ENCODE measurements at regions not wholly inside any gene's neighbourhood (a gene's known extent, or its start where the extent isn't known, plus 50 kb on each side); places are given as distances from the start of the nearest gene placed in this dataset.

DNA sequence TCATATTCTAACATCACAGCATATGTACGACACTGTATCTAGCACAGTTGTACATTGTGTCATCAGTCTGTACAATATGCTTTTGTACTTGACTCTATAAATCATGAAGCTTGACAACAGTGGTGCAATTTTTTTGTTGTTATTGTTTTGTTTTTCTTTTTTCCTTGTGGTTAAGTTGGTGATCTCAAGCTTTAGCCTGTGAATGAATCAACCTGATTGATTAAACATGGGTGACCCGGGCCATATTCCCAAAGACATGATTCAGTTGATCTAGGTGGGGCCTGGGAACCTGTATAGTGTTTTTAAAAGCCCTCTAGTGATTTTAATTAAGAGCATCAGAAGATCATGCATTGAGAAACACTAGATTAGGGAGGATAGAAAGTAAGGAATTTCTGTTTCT, 101.8 kb upstream of the AADACL2 start:
- TF ChIP-seq, protein P1, sequence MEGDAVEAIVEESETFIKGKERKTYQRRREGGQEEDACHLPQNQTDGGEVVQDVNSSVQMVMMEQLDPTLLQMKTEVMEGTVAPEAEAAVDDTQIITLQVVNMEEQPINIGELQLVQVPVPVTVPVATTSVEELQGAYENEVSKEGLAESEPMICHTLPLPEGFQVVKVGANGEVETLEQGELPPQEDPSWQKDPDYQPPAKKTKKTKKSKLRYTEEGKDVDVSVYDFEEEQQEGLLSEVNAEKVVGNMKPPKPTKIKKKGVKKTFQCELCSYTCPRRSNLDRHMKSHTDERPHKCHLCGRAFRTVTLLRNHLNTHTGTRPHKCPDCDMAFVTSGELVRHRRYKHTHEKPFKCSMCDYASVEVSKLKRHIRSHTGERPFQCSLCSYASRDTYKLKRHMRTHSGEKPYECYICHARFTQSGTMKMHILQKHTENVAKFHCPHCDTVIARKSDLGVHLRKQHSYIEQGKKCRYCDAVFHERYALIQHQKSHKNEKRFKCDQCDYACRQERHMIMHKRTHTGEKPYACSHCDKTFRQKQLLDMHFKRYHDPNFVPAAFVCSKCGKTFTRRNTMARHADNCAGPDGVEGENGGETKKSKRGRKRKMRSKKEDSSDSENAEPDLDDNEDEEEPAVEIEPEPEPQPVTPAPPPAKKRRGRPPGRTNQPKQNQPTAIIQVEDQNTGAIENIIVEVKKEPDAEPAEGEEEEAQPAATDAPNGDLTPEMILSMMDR (conservative IDR thresholded peaks at IDR 0.05 in 1 of 2, IDR thresholded peaks at IDR 0.05 in 1 of 2; ENCODE audit: extremely low read depth in 1 of 2, insufficient read depth in 1 of 2, low read depth in 1 of 2, low read length in 2 of 2) = no peak
- TF ChIP-seq EZH2 (IDR thresholded peaks at IDR 0.05; ENCODE audit: borderline replicate concordance, low read length) = no peak
